ENCODE measurements at regions not wholly inside any gene's neighbourhood (a gene's known extent, or its start where the extent isn't known, plus 50 kb on each side); places are given as distances from the start of the nearest gene placed in this dataset.

GRCh38 chr9:99531313-99531712, 290.4 kb upstream of the NR4A3 start:
- DNase-seq (ENCODE audit: low read depth in 1 of 2, low spot score in 1 of 2), result no peak
- no peaks in the 10 kb centered on the region for H3K27me3 ChIP-seq (ENCODE audit: insufficient read depth, poor library complexity, severe bottlenecking)
- H3K4me3 ChIP-seq (replicated peaks; ENCODE audit: insufficient read depth, low read length), result no peak overlapping the region
- no peak for TF ChIP-seq POLR2AphosphoS5 (IDR thresholded peaks at IDR 0.05; ENCODE audit: low read depth)
- no peak for TF ChIP-seq SPI1 (IDR thresholded peaks at IDR 0.05; ENCODE audit: borderline replicate concordance, low read depth)
- TF ChIP-seq REST (IDR thresholded peaks at IDR 0.05; ENCODE audit: insufficient replicate concordance, low read depth), result no peak
- no peak for TF ChIP-seq CTCF (IDR thresholded peaks at IDR 0.05; ENCODE audit: insufficient read depth, low read length)
- TF ChIP-seq GABPA (IDR thresholded peaks at IDR 0.05; ENCODE audit: low read depth), result no peak
- no peak overlapping the region for H3K27ac ChIP-seq (replicated peaks)

- TF ChIP-seq GABPA (IDR thresholded peaks at IDR 0.05; ENCODE audit: low read depth), result no peak
- no peak for TF ChIP-seq REST (IDR thresholded peaks at IDR 0.05; ENCODE audit: insufficient replicate concordance, low read depth)
- no peak for TF ChIP-seq SPI1 (IDR thresholded peaks at IDR 0.05; ENCODE audit: borderline replicate concordance, low read depth)
- TF ChIP-seq POLR2AphosphoS5 (IDR thresholded peaks at IDR 0.05; ENCODE audit: low read depth), result no peak
- TF ChIP-seq CTCF (IDR thresholded peaks at IDR 0.05; ENCODE audit: insufficient read depth, low read length), result no peak
- no peaks in the 10 kb centered on the region for H3K27me3 ChIP-seq (ENCODE audit: insufficient read depth, poor library complexity, severe bottlenecking)
- no peak overlapping the region for H3K4me3 ChIP-seq (replicated peaks; ENCODE audit: insufficient read depth, low read length)
- DNase-seq (ENCODE audit: low read depth in 1 of 2, low spot score in 1 of 2), result no peak
- H3K27ac ChIP-seq (replicated peaks), result no peak overlapping the region
Observed at GRCh38 chr9:99533421-99533820, 288.3 kb upstream of the NR4A3 start.

- H3K27ac ChIP-seq (replicated peaks), result no peak overlapping the region
- no peak overlapping the region for H3K4me3 ChIP-seq (replicated peaks; ENCODE audit: insufficient read depth, low read length)
- no peaks in the 10 kb centered on the region for H3K27me3 ChIP-seq (ENCODE audit: insufficient read depth, poor library complexity, severe bottlenecking)
- TF ChIP-seq GABPA (IDR thresholded peaks at IDR 0.05; ENCODE audit: low read depth) (no peak), SPI1 (IDR thresholded peaks at IDR 0.05; ENCODE audit: borderline replicate concordance, low read depth) (no peak), POLR2AphosphoS5 (IDR thresholded peaks at IDR 0.05; ENCODE audit: low read depth) (no peak), CTCF (IDR thresholded peaks at IDR 0.05; ENCODE audit: insufficient read depth, low read length) (no peak), REST (IDR thresholded peaks at IDR 0.05; ENCODE audit: insufficient replicate concordance, low read depth) (no peak)
- DNase-seq (ENCODE audit: low read depth in 1 of 2, low spot score in 1 of 2), result no peak
Observed at GRCh38 chr9:99537996-99538395, 283.7 kb upstream of the NR4A3 start.

All from HL-60 (cell line).